SHP77 treated with DMSO at 0.1 percent for 48 hours (cell line): ENCODE measurements at regions not wholly inside any gene's neighbourhood (a gene's known extent, or its start where the extent isn't known, plus 50 kb on each side); places are given as distances from the start of the nearest gene placed in this dataset.
"Not testable (repeated sequence)": the region's sequence is repeated elsewhere in the genome, so short reads cannot be mapped to it uniquely, and the experiment has no call there.

Experiments
- DNase-seq: peaks from one replicate; lab custom pipeline; 2025; lab: John Stamatoyannopoulos, UW

GRCh38 chr1:148315071-148315811, 163.2 kb upstream of the NBPF11 start:
- no peak for DNase-seq

GRCh38 chr1:148310807-148311206, 158.7 kb upstream of the NBPF11 start:
- DNase-seq: no peak

- DNase-seq: no peak
Observed at GRCh38 chr1:148309940-148310500, 157.9 kb upstream of the NBPF11 start.

GRCh38 chr1:148308832-148309458, 156.9 kb upstream of the NBPF11 start:
- DNase-seq: no peak

GRCh38 chr1:148307583-148308185, 155.6 kb upstream of the NBPF11 start:
- DNase-seq: no peak

GRCh38 chr1:148304935-148305334, 152.9 kb upstream of the NBPF11 start:
- not testable (repeated sequence) for DNase-seq

GRCh38 chr1:148302586-148303364, 150.7 kb upstream of the NBPF11 start:
- DNase-seq: not testable (repeated sequence)

GRCh38 chr1:148297852-148298251, 145.8 kb upstream of the NBPF11 start:
- not testable (repeated sequence) for DNase-seq

- no peak for DNase-seq
Observed at GRCh38 chr1:148296511-148296910, 144.4 kb upstream of the NBPF11 start.

GRCh38 chr1:148294116-148294807, 142.2 kb upstream of the NBPF11 start:
- no peak for DNase-seq

GRCh38 chr1:148293651-148294050, 141.6 kb upstream of the NBPF11 start:
- no peak for DNase-seq

- no peak for DNase-seq
Observed at GRCh38 chr1:148292915-148293314, 140.8 kb upstream of the NBPF11 start.

- no peak for DNase-seq
Observed at GRCh38 chr1:148290881-148291280, 138.8 kb upstream of the NBPF11 start.

GRCh38 chr1:148289647-148290046, 137.6 kb upstream of the NBPF11 start:
- no peak for DNase-seq

GRCh38 chr1:148285946-148286345, 133.9 kb upstream of the NBPF11 start:
- not testable (repeated sequence) for DNase-seq

GRCh38 chr1:148280831-148281572, 128.9 kb upstream of the NBPF11 start:
- DNase-seq: not testable (repeated sequence)

GRCh38 chr1:148279002-148279542, 127.0 kb upstream of the NBPF11 start:
- not testable (repeated sequence) for DNase-seq

- DNase-seq: not testable (repeated sequence)
Observed at GRCh38 chr1:148277865-148278279, 125.8 kb upstream of the NBPF11 start.

- not testable (repeated sequence) for DNase-seq
Observed at GRCh38 chr1:148267066-148267465, 115.0 kb upstream of the NBPF11 start.
